IPS DF 4.7 (cell line): ENCODE measurements at regions not wholly inside any gene's neighbourhood (a gene's known extent, or its start where the extent isn't known, plus 50 kb on each side); places are given as distances from the start of the nearest gene placed in this dataset.

ENCODE experiments used
- DNase-seq: peaks from one replicate; pipeline ENCODE4 v3.0.0-alpha.2; 2013; ENCODE audit warnings: low spot score; ENCODE audit errors: extremely low read depth

DNA sequence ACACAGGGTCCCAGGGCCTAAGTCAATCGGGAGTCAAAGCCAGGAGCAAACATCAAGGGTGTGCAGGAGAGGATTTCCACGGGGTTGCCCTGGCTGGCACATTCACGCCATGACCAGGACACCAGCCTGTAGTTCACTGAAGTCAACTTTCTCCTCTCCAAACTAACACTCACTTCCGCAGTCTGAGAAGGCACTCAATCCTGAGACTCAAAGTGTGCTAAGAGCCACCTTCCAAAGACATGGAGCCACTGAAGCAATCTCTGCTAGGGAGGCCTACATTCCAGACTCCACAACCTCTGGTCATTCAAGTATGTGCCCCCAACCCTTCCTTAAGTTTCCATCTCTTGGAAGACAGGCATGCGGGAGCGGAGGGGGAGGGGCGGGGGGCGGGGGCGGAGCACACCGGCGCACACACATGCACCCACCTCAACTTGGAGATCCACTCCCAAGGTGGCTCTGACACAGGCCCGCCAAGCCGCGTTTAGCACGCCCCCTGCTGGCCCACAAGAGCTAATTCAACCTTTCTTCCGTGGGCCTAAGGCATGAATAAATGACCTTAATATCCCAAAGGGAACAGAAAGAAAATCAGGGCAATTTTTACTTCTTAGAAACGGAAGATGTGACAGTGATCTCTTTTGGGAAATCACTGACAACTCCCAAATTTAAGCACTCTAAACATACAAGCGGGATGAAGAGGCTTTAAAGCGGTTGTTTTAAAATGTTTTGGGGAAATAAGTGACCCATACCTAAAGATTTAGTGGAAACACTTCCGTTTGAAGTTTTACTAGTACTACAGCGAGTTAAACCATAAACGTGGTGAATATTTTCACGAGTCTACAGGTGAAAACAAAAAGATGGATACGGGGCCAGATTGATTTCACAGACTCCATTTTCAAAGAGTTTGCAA lies 162.5 kb upstream of the CHRNA7 start:
- no peak for DNase-seq

DNA sequence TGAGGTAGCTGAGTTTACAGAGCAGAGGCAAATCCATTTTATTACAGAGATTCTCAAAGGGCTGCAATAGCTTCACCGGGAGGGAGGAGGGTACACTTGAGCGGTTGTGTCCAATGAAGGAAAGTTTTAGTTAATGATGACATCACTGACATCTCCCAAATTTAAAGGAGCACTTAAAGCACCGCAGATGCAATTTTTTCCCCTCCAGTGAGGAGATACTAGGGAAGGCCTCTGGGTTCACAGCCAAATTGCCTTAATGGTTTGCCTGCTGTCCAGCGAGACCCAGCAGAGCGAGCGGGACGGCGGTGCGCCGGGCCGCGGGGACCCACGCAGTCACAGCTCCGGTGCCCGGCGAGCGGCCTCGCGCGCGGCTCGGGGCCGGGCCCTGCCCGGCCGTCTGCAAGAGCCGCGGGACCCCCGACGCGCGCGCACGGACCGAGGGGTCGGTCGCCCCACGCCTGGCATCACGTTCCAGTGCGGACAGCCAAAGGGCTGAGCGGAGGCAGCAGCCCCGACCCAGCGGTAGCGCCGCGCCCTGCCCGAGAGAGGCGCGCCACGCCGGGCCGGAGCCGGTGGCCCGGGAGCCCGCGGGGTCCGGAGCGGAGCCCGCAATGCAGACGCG lies 160.5 kb upstream of the CHRNA7 start:
- DNase-seq = no peak

DNA sequence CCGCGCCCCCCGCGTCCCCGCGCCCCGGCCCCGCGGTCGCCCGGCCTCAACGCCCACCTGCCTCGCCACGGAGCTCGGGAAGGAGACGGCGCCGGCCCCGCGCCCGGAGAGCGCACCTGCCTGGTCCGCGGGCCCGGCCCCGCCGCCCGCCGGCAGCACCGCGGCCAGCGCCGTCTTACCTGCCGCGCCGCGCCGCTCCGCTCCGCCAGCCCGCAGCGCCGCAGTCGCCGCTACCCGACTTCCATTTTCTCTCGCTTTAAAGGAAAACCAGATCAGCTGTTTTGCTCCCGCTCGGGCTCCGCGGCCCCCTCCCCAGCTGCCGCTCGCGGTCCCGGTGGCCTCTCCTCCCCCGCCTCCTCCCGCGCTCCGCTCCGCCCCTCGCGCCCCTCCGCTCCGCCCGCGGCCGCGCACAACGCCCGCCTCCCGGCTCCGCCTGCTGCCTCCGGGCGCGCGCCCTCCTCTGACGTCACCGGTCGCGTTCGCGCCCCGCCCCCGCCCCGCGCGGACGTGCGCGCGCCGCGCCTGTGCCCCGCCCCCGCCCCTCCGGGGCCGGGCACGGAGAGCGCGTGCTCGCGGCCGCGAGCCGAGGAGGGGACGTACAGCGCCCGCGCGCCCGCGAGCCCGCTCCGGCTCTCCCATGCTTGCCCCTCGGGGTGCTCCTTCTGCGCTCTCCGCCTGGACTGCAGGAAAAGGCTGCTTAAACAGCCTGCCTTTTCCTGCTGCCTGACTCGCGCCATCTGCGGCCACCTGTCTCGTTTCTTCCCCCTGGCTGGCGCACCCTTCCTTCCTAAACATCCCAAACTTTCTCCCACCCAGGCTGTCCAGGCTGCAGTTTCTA lies 159.8 kb upstream of the CHRNA7 start, which contains the start of gene OTUD7A:
OTUD7A (minus strand) TSS at position 346 of the 838 bp plus-strand sequence.
- DNase-seq = no peak

DNA sequence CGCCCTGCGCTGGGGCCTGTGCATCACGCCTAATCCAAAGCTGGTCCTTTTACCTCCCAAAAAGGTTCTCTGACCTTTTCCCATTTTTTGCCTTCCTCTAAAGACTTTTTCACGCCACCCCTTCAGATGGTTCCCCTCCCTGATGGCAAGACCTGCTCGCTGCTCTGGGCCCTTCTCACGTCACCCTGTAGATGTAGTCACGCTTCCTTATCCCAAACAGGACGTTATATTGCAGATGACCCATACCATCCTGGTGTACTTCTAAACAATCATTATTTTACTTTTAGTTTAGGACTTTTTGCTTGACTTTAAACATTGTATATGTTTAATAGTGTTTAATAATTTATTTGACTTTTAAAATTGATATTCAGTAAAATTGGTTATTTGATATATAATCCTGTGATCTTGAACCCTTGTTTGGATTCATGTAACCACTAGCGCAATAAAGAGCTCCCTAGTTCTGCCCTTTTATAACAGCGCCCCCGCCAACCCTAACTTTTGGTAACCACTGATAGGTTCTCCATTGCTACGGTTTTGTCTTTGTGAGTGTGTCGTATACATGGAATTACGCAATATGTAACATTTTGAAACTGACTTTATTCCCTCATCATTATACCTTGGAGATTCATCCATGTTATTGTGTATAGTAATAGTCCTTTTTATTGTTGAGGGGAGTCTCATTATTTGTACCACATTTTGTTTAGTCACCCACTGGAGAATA lies 159.0 kb upstream of the CHRNA7 start:
- DNase-seq = no peak

DNA sequence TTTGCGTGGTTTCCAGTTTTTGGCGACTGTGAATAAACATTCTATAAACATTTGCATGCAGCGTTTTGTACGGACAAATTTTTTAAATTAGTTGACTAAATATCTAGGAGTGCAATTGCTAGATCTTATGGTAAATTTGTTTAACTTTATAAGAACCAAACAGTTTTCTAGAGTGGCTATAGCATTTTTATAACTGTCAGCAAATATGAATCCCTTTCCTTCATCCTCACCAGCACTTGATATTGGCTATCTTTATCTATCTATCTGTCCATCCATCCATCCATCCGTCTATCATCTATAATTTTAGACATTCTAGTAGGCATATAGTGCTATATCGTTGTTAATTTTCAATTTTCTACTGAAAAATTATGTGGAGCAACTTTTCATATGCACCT lies 158.4 kb upstream of the CHRNA7 start:
- DNase-seq = no peak

DNA sequence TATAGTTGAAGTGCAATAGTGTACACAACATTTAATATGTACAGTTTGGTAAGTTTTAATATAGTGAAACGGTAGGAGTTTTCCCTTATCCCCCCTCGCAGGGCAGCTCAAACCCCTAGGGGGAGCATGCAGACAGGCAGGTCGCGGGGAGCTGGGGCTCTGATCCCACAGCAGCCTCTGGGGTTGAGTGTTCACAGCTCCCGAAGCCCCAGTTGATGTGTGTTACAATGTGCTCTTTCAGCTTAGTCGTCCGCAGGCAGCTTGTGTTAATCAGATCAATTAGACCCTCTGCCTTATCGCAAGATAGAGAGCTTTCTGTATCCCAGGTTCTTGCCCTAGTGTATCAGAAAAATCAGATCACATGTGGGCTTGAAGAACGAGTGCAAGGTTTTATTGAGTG lies 143.1 kb upstream of the CHRNA7 start:
- DNase-seq = no peak

DNA sequence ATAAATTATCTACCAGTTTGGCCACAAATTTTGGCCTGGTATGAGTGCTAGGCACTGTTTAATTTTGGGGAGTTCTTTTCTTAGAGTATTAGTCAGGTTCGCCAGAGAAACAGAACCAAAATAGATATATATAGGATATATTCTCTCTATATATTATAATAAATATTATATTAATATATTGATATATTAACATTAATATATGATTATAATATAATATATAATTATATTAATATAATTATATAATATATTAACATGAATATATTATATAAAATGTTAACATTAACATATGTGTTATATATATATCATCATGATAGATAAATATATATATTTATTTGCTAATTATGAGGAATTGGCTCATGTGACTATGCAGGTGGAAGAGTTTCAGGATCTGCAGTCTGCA lies 137.8 kb upstream of the CHRNA7 start:
- DNase-seq = no peak

DNA sequence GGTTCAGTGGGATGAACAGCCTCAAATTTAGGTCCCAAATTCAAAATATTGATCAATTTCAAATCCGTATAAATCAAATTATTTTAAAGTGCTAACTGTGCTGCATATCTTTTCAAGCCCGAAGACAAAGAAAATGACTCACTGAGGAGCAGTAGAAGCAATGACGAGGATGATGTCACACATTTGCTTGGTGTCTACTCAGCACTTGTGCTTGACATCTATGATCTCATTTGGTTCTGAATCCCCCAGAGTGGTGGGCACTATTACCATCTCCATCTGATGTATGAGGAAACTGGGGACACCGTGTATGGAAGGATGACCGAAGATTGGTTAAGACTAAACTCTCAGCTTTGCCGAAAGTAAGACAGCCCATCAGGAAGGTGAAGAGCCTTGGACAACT lies 136.5 kb upstream of the CHRNA7 start:
- no peak for DNase-seq

DNA sequence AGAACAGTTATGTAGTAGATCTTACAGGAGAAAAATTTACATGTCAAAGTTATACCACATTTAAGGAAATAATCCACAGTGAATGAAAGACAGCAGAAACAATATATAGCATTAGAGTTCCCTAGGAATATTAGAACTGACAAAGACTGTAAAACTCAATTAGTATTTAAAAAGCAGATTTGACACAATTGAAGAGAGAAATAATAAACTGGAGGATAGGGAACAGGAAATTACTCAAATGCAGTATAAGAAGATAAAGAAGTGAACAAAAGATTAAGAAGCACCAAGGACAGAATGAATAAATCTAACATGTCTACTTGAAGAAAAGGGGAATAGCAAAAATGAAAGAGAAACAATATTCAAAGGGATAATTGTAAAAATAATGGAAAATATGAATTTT lies 132.6 kb upstream of the CHRNA7 start:
- no peak for DNase-seq

DNA sequence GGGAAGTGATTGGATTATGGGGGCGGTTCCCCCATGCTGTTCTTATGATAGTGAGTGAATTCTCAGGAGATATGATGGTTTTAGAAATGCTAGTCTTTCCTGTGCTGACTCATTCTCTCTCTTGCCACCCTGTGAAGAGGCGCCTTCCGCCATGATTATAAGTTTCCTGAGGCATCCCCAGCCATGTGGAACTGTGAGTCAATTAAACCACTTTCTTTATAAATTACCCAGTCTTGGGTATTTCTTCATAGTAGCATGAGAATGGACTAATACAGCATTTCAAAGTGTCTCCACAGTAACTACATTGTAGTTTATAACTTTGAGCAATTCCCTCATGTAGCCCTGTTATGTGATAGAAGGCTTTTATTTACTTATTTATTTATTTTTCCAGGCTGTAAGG lies 128.8 kb upstream of the CHRNA7 start:
- DNase-seq = no peak

DNA sequence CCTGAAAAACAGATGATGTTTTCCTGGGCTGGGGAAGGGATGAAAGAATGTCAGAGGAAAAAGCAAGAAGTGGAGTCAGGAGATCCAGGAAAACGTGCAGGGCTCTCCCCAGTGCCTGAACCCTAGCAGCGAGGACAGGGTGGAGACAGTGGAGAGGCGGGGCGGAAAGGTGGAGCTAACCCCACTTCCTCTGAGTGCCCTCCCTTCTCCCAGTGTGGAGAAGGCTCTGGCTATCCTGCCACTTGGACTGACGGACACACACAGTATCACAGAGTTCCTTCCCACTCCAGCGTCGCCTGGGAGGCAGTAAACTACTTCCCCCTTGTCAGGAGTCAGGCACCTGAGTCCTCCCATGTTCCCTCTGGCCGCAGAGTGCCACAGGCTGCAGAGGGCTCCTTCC lies 125.3 kb upstream of the CHRNA7 start:
- DNase-seq = no peak

DNA sequence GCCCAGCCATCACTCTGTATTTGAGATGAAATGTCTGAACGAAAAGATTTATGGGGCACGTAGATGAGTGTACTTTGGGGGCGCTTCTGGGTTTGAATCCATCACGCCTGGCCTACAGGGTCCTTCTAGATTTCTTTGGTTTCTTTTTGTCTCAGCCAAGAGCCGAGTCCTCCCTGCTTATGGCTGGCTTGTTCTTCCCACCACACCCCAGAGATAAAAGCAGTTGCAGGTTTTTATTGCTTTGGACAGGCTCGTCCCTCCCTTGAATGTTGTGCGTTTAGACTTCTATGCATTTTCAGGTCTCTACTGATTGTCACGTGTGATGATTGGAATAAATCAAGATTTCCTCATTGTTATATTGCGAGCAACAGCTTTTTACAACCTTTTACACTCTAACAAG lies 104.8 kb upstream of the CHRNA7 start:
- no peak for DNase-seq

DNA sequence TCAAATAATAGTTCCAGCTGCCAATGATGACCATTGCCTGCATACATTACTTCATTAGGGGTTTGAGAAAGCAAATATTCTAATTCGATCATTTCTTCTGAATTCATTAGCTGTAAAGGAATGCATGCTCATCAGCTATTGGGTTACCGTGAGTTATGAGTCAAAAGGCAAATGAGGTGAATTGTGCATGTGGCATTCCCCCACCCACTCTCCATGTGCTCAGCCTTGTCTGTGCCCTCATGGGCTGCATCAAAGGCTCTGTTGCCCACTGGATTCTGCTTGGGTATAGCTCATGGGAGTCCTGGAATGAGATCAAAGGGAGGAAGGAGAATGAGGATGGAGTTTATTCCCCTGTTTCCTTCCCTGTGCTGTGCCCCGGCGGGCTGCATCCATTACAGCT lies 99.3 kb upstream of the CHRNA7 start:
- DNase-seq = no peak

DNA sequence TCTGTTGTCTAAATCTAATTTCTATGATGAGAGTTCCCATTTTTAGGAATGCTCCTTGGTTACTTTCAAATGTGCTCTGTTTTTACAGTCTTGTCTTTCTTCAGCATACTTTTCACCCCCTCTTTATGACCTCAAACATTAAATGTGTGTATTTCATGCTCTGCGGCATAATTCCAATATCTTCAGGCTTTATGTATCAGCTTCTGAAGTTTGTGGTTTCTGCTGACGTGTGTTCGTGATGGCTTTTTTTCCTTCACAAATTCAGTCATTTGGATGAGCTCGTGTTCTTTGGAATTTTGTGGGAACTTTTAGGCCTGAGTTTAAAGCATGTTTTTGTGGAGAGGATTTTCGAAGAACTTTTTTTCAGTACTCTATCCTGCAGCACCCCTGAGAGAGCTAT lies 97.7 kb upstream of the CHRNA7 start:
- DNase-seq = no peak

DNA sequence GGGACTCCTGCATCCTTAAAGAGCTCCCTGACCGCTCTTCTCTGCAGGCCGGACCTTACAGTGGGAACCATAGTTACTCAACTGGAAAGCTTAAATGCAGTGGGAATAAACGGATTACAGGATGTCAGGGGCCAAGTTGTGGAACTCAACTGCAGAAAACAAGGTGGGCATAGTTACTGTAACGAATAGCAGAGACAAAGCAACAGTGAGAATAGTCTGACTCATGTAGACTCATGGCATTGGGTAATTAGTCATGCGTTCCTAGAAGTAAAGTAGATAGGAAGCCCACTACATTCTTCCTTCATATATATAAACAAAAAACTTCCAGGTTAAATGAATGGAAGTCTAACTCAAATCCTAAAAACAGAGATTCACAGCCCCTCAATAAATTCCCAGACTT lies 95.5 kb upstream of the CHRNA7 start:
- no peak for DNase-seq

DNA sequence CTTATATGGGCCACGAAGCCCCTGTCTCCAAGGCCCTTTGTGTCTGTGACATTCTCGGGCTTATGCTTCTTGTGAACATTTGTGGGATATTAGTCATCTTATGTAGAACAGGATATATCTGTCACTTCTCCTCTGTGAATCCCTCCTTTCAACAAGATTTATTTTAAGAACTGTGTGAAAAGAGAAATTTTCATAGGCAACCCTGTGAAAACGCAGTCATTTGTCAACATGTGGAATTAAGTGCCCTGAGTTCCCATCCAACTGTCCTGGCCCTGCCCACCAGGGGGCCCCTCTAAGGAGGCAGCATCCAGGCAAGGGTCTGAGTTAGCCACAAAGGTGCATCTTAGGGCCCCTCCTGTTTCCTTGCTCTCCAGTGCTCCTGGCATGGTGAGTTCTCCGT lies 76.8 kb upstream of the CHRNA7 start:
- DNase-seq = no peak

DNA sequence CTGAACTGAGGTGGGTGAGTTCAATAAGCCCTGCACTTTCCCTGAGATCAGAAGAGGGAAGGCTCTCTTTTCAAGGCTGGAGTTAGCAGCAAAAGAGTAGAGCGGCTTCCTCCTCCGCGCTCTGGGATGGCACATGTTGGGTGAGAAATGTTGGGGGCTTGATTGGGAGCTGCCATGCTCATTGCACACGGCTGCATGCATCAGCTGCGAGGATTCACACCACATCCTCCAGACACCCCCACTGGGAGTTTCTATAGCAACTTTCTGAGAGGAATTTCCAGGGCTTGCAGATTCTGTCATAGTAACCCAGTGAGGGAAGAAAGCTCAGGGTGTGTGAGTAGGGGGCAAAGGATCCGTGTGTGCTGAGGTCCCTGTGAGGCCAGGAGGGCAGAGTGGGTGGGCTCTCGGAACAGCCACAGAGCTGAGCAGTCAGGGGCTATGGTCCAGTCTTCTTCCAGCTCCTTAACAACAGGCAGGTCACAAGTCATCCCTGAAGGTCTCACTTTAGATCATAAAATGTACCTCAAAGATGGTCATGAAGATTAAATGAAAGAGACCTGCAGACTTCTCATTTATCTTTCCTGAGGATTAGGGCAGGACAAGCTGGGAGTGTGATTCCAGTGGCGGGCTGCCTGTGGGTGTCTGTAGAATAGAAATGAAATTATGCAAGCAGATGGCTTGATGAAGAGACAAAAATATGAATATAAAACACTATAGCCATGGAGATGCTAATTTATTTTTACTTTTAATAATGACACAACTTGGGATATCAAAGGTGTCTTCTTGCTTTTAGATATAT lies 75.7 kb upstream of the CHRNA7 start:
- DNase-seq = no peak

DNA sequence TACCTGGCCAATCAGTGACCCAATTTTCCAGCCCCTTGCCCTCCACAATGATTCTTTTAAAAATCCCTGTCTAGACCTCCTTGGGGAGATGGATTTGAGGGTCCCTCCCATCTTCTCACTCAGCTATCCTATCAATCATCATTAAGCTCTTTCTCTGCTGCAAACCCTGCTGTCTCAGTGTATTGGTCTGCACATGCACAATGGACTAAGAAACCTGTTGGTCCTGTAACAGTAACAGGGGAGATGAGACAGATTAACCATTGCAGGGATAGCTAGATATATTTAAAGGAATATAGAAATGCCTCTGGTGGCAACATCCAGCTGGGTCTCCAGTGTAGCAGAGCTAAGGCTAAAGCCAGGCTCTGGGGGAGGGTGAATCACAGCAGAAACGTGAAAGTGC lies 74.6 kb upstream of the CHRNA7 start:
- no peak for DNase-seq

DNA sequence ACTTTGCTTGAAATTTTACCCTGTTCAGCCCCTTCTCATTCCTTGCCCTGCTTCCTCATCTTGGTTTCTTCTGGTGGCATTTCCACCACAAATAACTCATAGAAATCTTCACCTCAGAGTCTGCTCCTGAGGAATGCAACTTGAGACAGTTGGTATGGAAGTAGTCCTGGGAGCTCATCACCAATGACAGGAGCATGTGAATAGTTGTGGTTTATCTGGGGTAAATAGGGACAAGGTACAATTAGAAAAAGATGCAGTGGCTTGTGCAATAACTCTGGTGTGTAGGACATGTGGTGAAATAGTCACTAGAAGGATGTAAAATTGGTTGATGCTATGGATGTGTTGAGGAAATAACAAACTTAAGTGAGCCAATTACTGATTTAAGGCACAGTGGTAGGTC lies 72.7 kb upstream of the CHRNA7 start:
- DNase-seq = no peak

DNA sequence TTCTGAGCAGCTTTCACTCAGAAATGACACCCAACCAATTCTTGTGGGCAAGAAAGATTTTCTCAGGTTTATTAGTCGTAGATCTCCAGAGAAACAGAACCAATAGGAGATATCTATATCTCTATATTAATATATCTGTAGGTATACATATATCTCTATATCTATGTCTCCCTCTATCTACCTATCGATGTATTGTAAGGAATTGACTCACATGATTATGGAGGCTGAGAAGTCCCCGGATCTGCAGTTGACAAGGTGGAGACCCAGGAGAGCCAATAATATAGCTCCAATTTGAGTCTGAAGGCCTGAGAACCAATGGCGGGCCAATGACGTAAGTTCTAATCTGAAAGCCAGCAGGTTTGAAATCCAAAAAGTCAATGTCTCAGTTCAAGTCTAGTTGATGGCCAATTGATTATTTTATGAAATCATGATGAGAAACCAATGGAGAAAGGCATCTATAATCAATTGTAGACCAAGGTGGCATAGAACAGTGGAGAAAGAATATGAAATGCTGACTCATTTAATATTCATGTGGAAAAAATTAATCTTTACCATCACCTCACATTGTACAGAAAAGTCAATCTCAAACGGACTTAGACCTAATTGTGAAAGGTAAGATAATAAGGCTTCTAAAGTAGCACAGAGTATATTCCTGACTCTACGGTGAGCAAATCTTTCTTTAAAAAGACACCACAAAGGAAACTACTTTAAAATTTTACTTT lies 65.6 kb upstream of the CHRNA7 start:
- no peak for DNase-seq
